Mammary epithelial cell (primary cell): ENCODE measurements at regions not wholly inside any gene's neighbourhood (a gene's known extent, or its start where the extent isn't known, plus 50 kb on each side); places are given as distances from the start of the nearest gene placed in this dataset.

ENCODE experiments used
- EZH2 ChIP-seq: IDR thresholded peaks from 2 replicates; pipeline ENCODE4 v1.6.1; 2012; ENCODE audit warnings: low read length, inconsistent platforms, borderline replicate concordance
- TF ChIP-seq, protein P1 (sequence below), 2 donors: IDR thresholded peaks in 1 of 2; conservative IDR thresholded peaks in 1 of 2; 2 replicates each; pipeline ENCODE4 v1.5.1; 2011 to 2012; ENCODE audit warnings: inconsistent platforms in 2 of 2, low read length in 2 of 2, mild to moderate bottlenecking in 2 of 2, control low read depth in 1 of 2, low read depth in 1 of 2; ENCODE audit not compliant: insufficient read depth in 1 of 2; ENCODE audit errors: extremely low read depth in 1 of 2

DNA sequence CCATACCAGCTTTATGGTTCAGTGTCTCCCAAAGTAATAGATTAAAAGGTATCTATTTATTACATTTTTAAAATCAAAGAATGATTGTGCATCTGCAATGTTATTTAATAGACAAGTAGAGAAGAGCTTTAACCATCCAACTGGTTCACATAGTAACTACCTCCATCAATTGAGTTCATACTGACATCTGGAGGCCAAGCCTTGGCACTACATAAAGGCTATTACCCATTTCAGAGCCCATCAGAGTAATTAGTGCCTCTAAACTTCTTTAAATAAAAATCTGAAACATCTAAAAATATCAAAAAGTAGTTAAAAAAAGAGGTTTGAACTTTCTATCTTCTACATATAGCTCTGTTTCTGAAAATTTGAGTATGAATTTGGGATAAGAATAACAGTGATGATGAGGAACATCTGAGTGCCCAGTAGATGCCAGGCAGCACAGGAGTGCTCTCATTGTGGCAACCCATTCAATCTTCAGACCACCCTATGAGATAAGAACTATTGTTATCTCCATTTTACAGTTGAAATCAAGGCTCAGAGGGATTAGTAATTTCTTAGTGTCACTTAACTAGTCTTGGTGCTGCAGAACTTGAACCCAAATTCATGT lies 132.9 kb upstream of the DAAM1 start:
- TF ChIP-seq, protein P1, sequence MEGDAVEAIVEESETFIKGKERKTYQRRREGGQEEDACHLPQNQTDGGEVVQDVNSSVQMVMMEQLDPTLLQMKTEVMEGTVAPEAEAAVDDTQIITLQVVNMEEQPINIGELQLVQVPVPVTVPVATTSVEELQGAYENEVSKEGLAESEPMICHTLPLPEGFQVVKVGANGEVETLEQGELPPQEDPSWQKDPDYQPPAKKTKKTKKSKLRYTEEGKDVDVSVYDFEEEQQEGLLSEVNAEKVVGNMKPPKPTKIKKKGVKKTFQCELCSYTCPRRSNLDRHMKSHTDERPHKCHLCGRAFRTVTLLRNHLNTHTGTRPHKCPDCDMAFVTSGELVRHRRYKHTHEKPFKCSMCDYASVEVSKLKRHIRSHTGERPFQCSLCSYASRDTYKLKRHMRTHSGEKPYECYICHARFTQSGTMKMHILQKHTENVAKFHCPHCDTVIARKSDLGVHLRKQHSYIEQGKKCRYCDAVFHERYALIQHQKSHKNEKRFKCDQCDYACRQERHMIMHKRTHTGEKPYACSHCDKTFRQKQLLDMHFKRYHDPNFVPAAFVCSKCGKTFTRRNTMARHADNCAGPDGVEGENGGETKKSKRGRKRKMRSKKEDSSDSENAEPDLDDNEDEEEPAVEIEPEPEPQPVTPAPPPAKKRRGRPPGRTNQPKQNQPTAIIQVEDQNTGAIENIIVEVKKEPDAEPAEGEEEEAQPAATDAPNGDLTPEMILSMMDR (conservative IDR thresholded peaks at IDR 0.05 in 1 of 2, IDR thresholded peaks at IDR 0.05 in 1 of 2; ENCODE audit: extremely low read depth in 1 of 2, insufficient read depth in 1 of 2, low read depth in 1 of 2, low read length in 2 of 2) = peak; percentile 70 to 84
- no peak for TF ChIP-seq EZH2
